NCI-H526 (cell line): ENCODE measurements at regions not wholly inside any gene's neighbourhood (a gene's known extent, or its start where the extent isn't known, plus 50 kb on each side); places are given as distances from the start of the nearest gene placed in this dataset.
"Not testable (repeated sequence)": the region's sequence is repeated elsewhere in the genome, so short reads cannot be mapped to it uniquely, and the experiment has no call there.

ENCODE experiments used
- DNase-seq, 2 experiments: peaks; one replicate each; lab custom pipeline; 2025; lab: John Stamatoyannopoulos, UW

- peak; percentile 23 to 27 for DNase-seq
Measured at GRCh38 chr10:4262870-4263600, 478.0 kb upstream of the KLF6 start.

- DNase-seq = peak; percentile 4 to 23
Measured at GRCh38 chr10:4262449-4262848, 477.4 kb upstream of the KLF6 start.

- no peak for DNase-seq
Measured at GRCh38 chr10:4260483-4261124, 475.6 kb upstream of the KLF6 start.

- DNase-seq = no peak
Measured at GRCh38 chr10:4257939-4258465, 473.0 kb upstream of the KLF6 start.

GRCh38 chr10:4256971-4257370, 472.0 kb upstream of the KLF6 start:
- no peak for DNase-seq

GRCh38 chr10:4255751-4256150, 470.7 kb upstream of the KLF6 start:
- no peak for DNase-seq

GRCh38 chr10:4254101-4254994, 469.3 kb upstream of the KLF6 start:
- DNase-seq = no peak

- DNase-seq = no peak
Measured at GRCh38 chr10:4252701-4253100, 467.7 kb upstream of the KLF6 start.

GRCh38 chr10:4250587-4250887, 465.5 kb upstream of the KLF6 start:
- no peak for DNase-seq

- no peak for DNase-seq
Measured at GRCh38 chr10:4249841-4250586, 465.0 kb upstream of the KLF6 start.

GRCh38 chr10:4247379-4247778, 462.4 kb upstream of the KLF6 start:
- no peak for DNase-seq

- DNase-seq = no peak
Measured at GRCh38 chr10:4246881-4247358, 461.9 kb upstream of the KLF6 start.

- no peak for DNase-seq
Measured at GRCh38 chr10:4243651-4244050, 458.6 kb upstream of the KLF6 start.

GRCh38 chr10:4243169-4243568, 458.2 kb upstream of the KLF6 start:
- no peak for DNase-seq

GRCh38 chr10:4242561-4243035, 457.6 kb upstream of the KLF6 start:
- DNase-seq = no peak

- no peak for DNase-seq
Measured at GRCh38 chr10:4241724-4242345, 456.8 kb upstream of the KLF6 start.

- DNase-seq = no peak
Measured at GRCh38 chr10:4240608-4241197, 455.7 kb upstream of the KLF6 start.

- no peak for DNase-seq
Measured at GRCh38 chr10:4239186-4239585, 454.2 kb upstream of the KLF6 start.

GRCh38 chr10:4236905-4237304, 451.9 kb upstream of the KLF6 start:
- not testable (repeated sequence) for DNase-seq

GRCh38 chr10:4234661-4235060, 449.7 kb upstream of the KLF6 start:
- no peak for DNase-seq

- DNase-seq = no peak
Measured at GRCh38 chr10:4231439-4231838, 446.4 kb upstream of the KLF6 start.
